Gastrocnemius medialis (tissue), 4 donors: ENCODE measurements at regions not wholly inside any gene's neighbourhood (a gene's known extent, or its start where the extent isn't known, plus 50 kb on each side); places are given as distances from the start of the nearest gene placed in this dataset.

Experiments
- CTCF ChIP-seq, 5 experiments: fragments of 450-650 bp in 3 of 5; fragments of 200-600 bp in 2 of 5; sonication (generic) in 2 of 5; IDR thresholded peaks in 4 of 5; conservative IDR thresholded peaks in 1 of 5; 1 replicate in 4 of 5; 2 replicates in 1 of 5; pipeline ENCODE4 v1.5.1; 2016 to 2019; ENCODE audit warnings: antibody characterized with exemption in 5 of 5, mild to moderate bottlenecking in 3 of 5, moderate library complexity in 3 of 5
- POLR2A ChIP-seq, 2 donors: fragments of 450-650 bp; IDR thresholded peaks; one replicate each; pipeline ENCODE4 v1.6.1; 2017; ENCODE audit warnings: antibody characterized with exemption in 2 of 2, mild to moderate bottlenecking in 2 of 2, moderate library complexity in 2 of 2

GRCh38 chr10:125521721-125522680 is 161.0 kb downstream of the TEX36 start:
- TF ChIP-seq CTCF (IDR thresholded peaks at IDR 0.05 in 4 of 5, conservative IDR thresholded peaks at IDR 0.05 in 1 of 5) = peak in 2 of 5 experiments; percentile 17 to 44
- TF ChIP-seq POLR2A (IDR thresholded peaks at IDR 0.05) = no peak
